ENCODE measurements at regions not wholly inside any gene's neighbourhood (a gene's known extent, or its start where the extent isn't known, plus 50 kb on each side); places are given as distances from the start of the nearest gene placed in this dataset.

- Mint-ChIP-seq H3K27ac (no peak overlapping the region), H3K27me3 (peaks cover 33% of the 10 kb centered on the region), H3K4me3 (no peak overlapping the region), H3K36me3 (no peaks in the 10 kb centered on the region), H3K4me1 (peaks cover 7% of the 10 kb centered on the region), H3K9me3 (no peaks in the 10 kb centered on the region)
- DNase-seq: no peak
Observed at GRCh38 chr16:73885319-73885718, 411.3 kb upstream of the PSMD7 start.

- no peak overlapping the region for H3K4me3 Mint-ChIP-seq
- H3K27ac Mint-ChIP-seq: no peak overlapping the region
- DNase-seq: no peak
- no peaks in the 10 kb centered on the region for H3K36me3 Mint-ChIP-seq
- no peaks in the 10 kb centered on the region for H3K9me3 Mint-ChIP-seq
- peaks cover 6% of the 10 kb centered on the region for H3K4me1 Mint-ChIP-seq
- H3K27me3 Mint-ChIP-seq: peaks cover 31% of the 10 kb centered on the region
Observed at GRCh38 chr16:73883841-73884240, 412.8 kb upstream of the PSMD7 start.

- no peak for DNase-seq
- H3K36me3 Mint-ChIP-seq: no peaks in the 10 kb centered on the region
Observed at GRCh38 chr16:73883126-73883525, 413.5 kb upstream of the PSMD7 start.

GRCh38 chr16:73882651-73883050 lies 414.0 kb upstream of the PSMD7 start:
- Mint-ChIP-seq H3K4me3 (no peak overlapping the region), H3K9me3 (no peaks in the 10 kb centered on the region), H3K27ac (no peak overlapping the region), H3K27me3 (peaks cover 22% of the 10 kb centered on the region), H3K36me3 (no peaks in the 10 kb centered on the region), H3K4me1 (no peaks in the 10 kb centered on the region)
- DNase-seq: no peak

More at GRCh38 chr16:73883126-73883525, 413.5 kb upstream of the PSMD7 start:
- Mint-ChIP-seq H3K4me1 (peaks cover 4% of the 10 kb centered on the region), H3K9me3 (no peaks in the 10 kb centered on the region), H3K4me3 (no peak overlapping the region), H3K27me3 (peaks cover 26% of the 10 kb centered on the region), H3K27ac (no peak overlapping the region)

- no peak for DNase-seq
- no peaks in the 10 kb centered on the region for H3K36me3 Mint-ChIP-seq
Observed at GRCh38 chr16:73882033-73882432, 414.6 kb upstream of the PSMD7 start.

GRCh38 chr16:73879621-73880020 lies 417.0 kb upstream of the PSMD7 start:
- Mint-ChIP-seq H3K27me3 (peaks cover 14% of the 10 kb centered on the region), H3K9me3 (no peaks in the 10 kb centered on the region), H3K36me3 (no peaks in the 10 kb centered on the region), H3K4me3 (no peak overlapping the region), H3K27ac (no peak overlapping the region), H3K4me1 (no peaks in the 10 kb centered on the region)
- DNase-seq: no peak

More at GRCh38 chr16:73882033-73882432, 414.6 kb upstream of the PSMD7 start:
- H3K27me3 Mint-ChIP-seq: peaks cover 17% of the 10 kb centered on the region
- H3K4me3 Mint-ChIP-seq: no peak overlapping the region
- no peaks in the 10 kb centered on the region for H3K4me1 Mint-ChIP-seq
- H3K9me3 Mint-ChIP-seq: no peaks in the 10 kb centered on the region
- H3K27ac Mint-ChIP-seq: no peak overlapping the region

GRCh38 chr16:73878611-73879010 lies 418.0 kb upstream of the PSMD7 start:
- Mint-ChIP-seq H3K36me3 (no peaks in the 10 kb centered on the region), H3K4me1 (no peaks in the 10 kb centered on the region), H3K9me3 (no peaks in the 10 kb centered on the region), H3K27ac (no peak overlapping the region), H3K27me3 (peaks cover 14% of the 10 kb centered on the region), H3K4me3 (no peak overlapping the region)
- DNase-seq: no peak

- no peak for DNase-seq
Observed at GRCh38 chr16:73877150-73877549, 419.5 kb upstream of the PSMD7 start.

GRCh38 chr16:73875996-73876690 lies 420.5 kb upstream of the PSMD7 start:
- Mint-ChIP-seq H3K36me3 (no peaks in the 10 kb centered on the region), H3K27ac (no peak overlapping the region), H3K9me3 (no peaks in the 10 kb centered on the region), H3K27me3 (peaks cover 14% of the 10 kb centered on the region), H3K4me3 (no peak overlapping the region), H3K4me1 (no peaks in the 10 kb centered on the region)
- DNase-seq: no peak

More at GRCh38 chr16:73877150-73877549, 419.5 kb upstream of the PSMD7 start:
- H3K4me1 Mint-ChIP-seq: no peaks in the 10 kb centered on the region
- H3K9me3 Mint-ChIP-seq: no peaks in the 10 kb centered on the region
- H3K36me3 Mint-ChIP-seq: no peaks in the 10 kb centered on the region
- peaks cover 14% of the 10 kb centered on the region for H3K27me3 Mint-ChIP-seq
- no peak overlapping the region for H3K4me3 Mint-ChIP-seq
- H3K27ac Mint-ChIP-seq: no peak overlapping the region

GRCh38 chr16:73874324-73874723 lies 422.3 kb upstream of the PSMD7 start:
- Mint-ChIP-seq H3K27ac (no peak overlapping the region), H3K36me3 (no peaks in the 10 kb centered on the region), H3K27me3 (peaks cover 15% of the 10 kb centered on the region)

GRCh38 chr16:73873643-73874042 lies 423.0 kb upstream of the PSMD7 start:
- Mint-ChIP-seq H3K36me3 (no peaks in the 10 kb centered on the region), H3K4me3 (no peak overlapping the region), H3K4me1 (no peaks in the 10 kb centered on the region), H3K27ac (no peak overlapping the region), H3K9me3 (no peaks in the 10 kb centered on the region), H3K27me3 (peaks cover 14% of the 10 kb centered on the region)
- DNase-seq: no peak

More at GRCh38 chr16:73874324-73874723, 422.3 kb upstream of the PSMD7 start:
- no peak for DNase-seq
- Mint-ChIP-seq H3K4me3 (no peak overlapping the region), H3K9me3 (no peaks in the 10 kb centered on the region), H3K4me1 (no peaks in the 10 kb centered on the region)

GRCh38 chr16:73872856-73873255 lies 423.8 kb upstream of the PSMD7 start:
- Mint-ChIP-seq H3K4me1 (no peaks in the 10 kb centered on the region), H3K36me3 (no peaks in the 10 kb centered on the region), H3K9me3 (no peaks in the 10 kb centered on the region), H3K27ac (no peak overlapping the region), H3K27me3 (peaks cover 14% of the 10 kb centered on the region), H3K4me3 (no peak overlapping the region)
- DNase-seq: no peak

- H3K27me3 Mint-ChIP-seq: peaks cover 14% of the 10 kb centered on the region
- no peak overlapping the region for H3K27ac Mint-ChIP-seq
- H3K9me3 Mint-ChIP-seq: no peaks in the 10 kb centered on the region
- no peak overlapping the region for H3K4me3 Mint-ChIP-seq
- no peaks in the 10 kb centered on the region for H3K36me3 Mint-ChIP-seq
- no peaks in the 10 kb centered on the region for H3K4me1 Mint-ChIP-seq
- DNase-seq: no peak
Observed at GRCh38 chr16:73871088-73871733, 425.4 kb upstream of the PSMD7 start.

GRCh38 chr16:73869126-73869525 lies 427.5 kb upstream of the PSMD7 start:
- Mint-ChIP-seq H3K36me3 (no peaks in the 10 kb centered on the region), H3K27ac (no peak overlapping the region), H3K27me3 (peaks cover 10% of the 10 kb centered on the region), H3K4me1 (no peaks in the 10 kb centered on the region), H3K4me3 (no peak overlapping the region), H3K9me3 (no peaks in the 10 kb centered on the region)
- DNase-seq: no peak

GRCh38 chr16:73864868-73865267 lies 431.7 kb upstream of the PSMD7 start:
- no peak overlapping the region for H3K4me3 Mint-ChIP-seq
- no peaks in the 10 kb centered on the region for H3K36me3 Mint-ChIP-seq
- no peak for DNase-seq
- H3K9me3 Mint-ChIP-seq: no peaks in the 10 kb centered on the region
- H3K4me1 Mint-ChIP-seq: no peaks in the 10 kb centered on the region
- peaks cover 3% of the 10 kb centered on the region for H3K27me3 Mint-ChIP-seq
- no peak overlapping the region for H3K27ac Mint-ChIP-seq

GRCh38 chr16:73858326-73858725 lies 438.3 kb upstream of the PSMD7 start:
- Mint-ChIP-seq H3K4me1 (no peaks in the 10 kb centered on the region), H3K9me3 (no peaks in the 10 kb centered on the region), H3K27me3 (peaks cover 10% of the 10 kb centered on the region), H3K36me3 (no peaks in the 10 kb centered on the region), H3K27ac (no peak overlapping the region), H3K4me3 (no peak overlapping the region)
- DNase-seq: no peak

Data from activated naive CD8-positive, alpha-beta T cell treated with anti-CD3 and anti-CD28 coated beads for 36 hours (primary cell).